ENCODE measurements at regions not wholly inside any gene's neighbourhood (a gene's known extent, or its start where the extent isn't known, plus 50 kb on each side); places are given as distances from the start of the nearest gene placed in this dataset.

DNA sequence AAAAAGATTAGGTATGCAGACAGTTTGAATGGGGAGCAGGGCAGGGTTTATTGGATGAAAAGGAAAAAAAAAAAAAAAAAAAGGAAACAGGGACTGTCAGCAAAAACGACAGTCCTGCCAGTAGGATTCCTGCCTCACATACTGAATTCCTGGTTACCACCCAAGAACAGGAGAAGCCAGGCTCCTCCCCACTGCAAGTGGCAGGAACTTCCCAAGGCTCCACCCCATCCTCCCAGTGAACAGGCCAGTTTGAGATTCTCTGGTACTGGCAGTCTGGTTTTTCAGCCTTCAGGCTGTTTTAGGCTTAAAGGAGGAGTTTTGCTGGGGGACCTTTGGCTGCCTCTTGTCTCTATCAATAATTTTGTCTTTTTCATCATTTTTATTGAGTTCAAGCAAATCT is 360.0 kb upstream of the CXorf51A start (continued):
- TF ChIP-seq, protein P1, sequence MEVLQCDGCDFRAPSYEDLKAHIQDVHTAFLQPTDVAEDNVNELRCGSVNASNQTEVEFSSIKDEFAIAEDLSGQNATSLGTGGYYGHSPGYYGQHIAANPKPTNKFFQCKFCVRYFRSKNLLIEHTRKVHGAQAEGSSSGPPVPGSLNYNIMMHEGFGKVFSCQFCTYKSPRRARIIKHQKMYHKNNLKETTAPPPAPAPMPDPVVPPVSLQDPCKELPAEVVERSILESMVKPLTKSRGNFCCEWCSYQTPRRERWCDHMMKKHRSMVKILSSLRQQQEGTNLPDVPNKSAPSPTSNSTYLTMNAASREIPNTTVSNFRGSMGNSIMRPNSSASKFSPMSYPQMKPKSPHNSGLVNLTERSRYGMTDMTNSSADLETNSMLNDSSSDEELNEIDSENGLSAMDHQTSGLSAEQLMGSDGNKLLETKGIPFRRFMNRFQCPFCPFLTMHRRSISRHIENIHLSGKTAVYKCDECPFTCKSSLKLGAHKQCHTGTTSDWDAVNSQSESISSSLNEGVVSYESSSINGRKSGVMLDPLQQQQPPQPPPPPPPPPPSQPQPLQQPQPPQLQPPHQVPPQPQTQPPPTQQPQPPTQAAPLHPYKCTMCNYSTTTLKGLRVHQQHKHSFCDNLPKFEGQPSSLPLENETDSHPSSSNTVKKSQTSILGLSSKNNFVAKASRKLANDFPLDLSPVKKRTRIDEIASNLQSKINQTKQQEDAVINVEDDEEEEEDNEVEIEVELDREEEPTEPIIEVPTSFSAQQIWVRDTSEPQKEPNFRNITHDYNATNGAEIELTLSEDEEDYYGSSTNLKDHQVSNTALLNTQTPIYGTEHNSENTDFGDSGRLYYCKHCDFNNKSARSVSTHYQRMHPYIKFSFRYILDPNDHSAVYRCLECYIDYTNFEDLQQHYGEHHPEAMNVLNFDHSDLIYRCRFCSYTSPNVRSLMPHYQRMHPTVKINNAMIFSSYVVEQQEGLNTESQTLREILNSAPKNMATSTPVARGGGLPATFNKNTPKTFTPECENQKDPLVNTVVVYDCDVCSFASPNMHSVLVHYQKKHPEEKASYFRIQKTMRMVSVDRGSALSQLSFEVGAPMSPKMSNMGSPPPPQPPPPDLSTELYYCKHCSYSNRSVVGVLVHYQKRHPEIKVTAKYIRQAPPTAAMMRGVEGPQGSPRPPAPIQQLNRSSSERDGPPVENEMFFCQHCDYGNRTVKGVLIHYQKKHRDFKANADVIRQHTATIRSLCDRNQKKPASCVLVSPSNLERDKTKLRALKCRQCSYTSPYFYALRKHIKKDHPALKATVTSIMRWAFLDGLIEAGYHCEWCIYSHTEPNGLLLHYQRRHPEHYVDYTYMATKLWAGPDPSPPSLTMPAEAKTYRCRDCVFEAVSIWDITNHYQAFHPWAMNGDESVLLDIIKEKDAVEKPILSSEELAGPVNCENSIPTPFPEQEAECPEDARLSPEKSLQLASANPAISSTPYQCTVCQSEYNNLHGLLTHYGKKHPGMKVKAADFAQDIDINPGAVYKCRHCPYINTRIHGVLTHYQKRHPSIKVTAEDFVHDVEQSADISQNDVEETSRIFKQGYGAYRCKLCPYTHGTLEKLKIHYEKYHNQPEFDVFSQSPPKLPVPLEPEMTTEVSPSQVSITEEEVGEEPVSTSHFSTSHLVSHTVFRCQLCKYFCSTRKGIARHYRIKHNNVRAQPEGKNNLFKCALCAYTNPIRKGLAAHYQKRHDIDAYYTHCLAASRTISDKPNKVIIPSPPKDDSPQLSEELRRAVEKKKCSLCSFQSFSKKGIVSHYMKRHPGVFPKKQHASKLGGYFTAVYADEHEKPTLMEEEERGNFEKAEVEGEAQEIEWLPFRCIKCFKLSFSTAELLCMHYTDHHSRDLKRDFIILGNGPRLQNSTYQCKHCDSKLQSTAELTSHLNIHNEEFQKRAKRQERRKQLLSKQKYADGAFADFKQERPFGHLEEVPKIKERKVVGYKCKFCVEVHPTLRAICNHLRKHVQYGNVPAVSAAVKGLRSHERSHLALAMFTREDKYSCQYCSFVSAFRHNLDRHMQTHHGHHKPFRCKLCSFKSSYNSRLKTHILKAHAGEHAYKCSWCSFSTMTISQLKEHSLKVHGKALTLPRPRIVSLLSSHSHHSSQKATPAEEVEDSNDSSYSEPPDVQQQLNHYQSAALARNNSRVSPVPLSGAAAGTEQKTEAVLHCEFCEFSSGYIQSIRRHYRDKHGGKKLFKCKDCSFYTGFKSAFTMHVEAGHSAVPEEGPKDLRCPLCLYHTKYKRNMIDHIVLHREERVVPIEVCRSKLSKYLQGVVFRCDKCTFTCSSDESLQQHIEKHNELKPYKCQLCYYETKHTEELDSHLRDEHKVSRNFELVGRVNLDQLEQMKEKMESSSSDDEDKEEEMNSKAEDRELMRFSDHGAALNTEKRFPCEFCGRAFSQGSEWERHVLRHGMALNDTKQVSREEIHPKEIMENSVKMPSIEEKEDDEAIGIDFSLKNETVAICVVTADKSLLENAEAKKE (CRISPR knock-in tag; IDR thresholded peaks at IDR 0.05), result no peak
- no peak for TF ChIP-seq CREB1 (CRISPR knock-in tag; IDR thresholded peaks at IDR 0.05; ENCODE audit: low read depth)
- no peak for TF ChIP-seq NANOG (IDR thresholded peaks at IDR 0.05; ENCODE audit: borderline replicate concordance)
- TF ChIP-seq, protein P2, sequence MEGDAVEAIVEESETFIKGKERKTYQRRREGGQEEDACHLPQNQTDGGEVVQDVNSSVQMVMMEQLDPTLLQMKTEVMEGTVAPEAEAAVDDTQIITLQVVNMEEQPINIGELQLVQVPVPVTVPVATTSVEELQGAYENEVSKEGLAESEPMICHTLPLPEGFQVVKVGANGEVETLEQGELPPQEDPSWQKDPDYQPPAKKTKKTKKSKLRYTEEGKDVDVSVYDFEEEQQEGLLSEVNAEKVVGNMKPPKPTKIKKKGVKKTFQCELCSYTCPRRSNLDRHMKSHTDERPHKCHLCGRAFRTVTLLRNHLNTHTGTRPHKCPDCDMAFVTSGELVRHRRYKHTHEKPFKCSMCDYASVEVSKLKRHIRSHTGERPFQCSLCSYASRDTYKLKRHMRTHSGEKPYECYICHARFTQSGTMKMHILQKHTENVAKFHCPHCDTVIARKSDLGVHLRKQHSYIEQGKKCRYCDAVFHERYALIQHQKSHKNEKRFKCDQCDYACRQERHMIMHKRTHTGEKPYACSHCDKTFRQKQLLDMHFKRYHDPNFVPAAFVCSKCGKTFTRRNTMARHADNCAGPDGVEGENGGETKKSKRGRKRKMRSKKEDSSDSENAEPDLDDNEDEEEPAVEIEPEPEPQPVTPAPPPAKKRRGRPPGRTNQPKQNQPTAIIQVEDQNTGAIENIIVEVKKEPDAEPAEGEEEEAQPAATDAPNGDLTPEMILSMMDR (conservative IDR thresholded peaks at IDR 0.05; ENCODE audit: low read depth in 2 of 2), result no peak

DNA sequence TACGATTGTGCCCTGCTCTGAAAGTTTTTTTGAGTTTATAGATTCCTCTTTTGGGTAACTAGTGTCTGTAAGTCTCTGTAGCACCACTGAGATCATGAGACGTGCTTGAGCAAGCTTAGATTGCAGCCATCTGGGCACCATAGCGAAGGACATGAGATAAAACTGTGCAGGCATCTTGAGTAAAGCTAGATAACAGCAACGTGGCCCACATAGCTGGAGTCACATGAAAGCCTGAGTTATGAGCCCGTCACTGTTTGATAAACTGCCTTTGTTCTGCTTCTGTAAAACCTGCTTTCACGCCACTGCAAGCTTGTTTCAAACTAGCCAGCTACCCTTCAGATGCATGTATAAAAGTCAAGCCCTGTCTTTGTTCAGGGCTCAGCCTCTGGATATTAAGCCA is 359.1 kb upstream of the CXorf51A start:
- H3K27me3 Mint-ChIP-seq (ENCODE audit: insufficient read depth, low read depth, poor library complexity), result no peaks in the 10 kb centered on the region
- TF ChIP-seq JUNB (IDR thresholded peaks at IDR 0.05; ENCODE audit: unreplicated experiment) (no peak), ZNF114 (CRISPR knock-in tag; IDR thresholded peaks at IDR 0.05) (no peak), STAT1 (IDR thresholded peaks at IDR 0.05; ENCODE audit: unreplicated experiment) (no peak), ZNF331 (CRISPR knock-in tag; IDR thresholded peaks at IDR 0.05; ENCODE audit: low read depth) (no peak), EZH2phosphoT487 (IDR thresholded peaks at IDR 0.05; ENCODE audit: unreplicated experiment) (no peak)
- TF ChIP-seq, protein P1 (CRISPR knock-in tag; IDR thresholded peaks at IDR 0.05), result no peak

More for the DNA sequence above, 359.1 kb upstream of the CXorf51A start:
- DNase-seq (ENCODE audit: low spot score) (no peak), ATAC-seq (no peak)
- Mint-ChIP-seq H3K9me3 (peaks cover 8% of the 10 kb centered on the region; the same call in 2 of the 3 replicates), H3K36me3 (ENCODE audit: low read depth) (no peaks in the 10 kb centered on the region; the same call in 2 of the 3 replicates), H3K27ac (no peak overlapping the region), H3K4me1 (peaks cover 7% of the 10 kb centered on the region), H3K4me3 (no peak overlapping the region)
- Histone ChIP-seq H3K79me2 (replicated peaks; ENCODE audit: insufficient read depth) (no peaks in the 10 kb centered on the region), H3K4me1 (ENCODE audit: insufficient read depth) (no peaks in the 10 kb centered on the region; the same call in 1 of the 2 replicates), H3F3A (replicated peaks; ENCODE audit: low read depth) (no peaks in the 10 kb centered on the region), H2AFZ (no peak overlapping the region), H3K4me2 (no peak overlapping the region), H3K27me3 (ENCODE audit: insufficient read depth) (no peaks in the 10 kb centered on the region), H3K27ac (ENCODE audit: low read depth) (no peak overlapping the region), H3K9me2 (ENCODE audit: insufficient read depth) (no peaks in the 10 kb centered on the region), H3K36me3 (ENCODE audit: insufficient read depth) (no peaks in the 10 kb centered on the region), H4K20me1 (replicated peaks; ENCODE audit: insufficient read depth) (no peaks in the 10 kb centered on the region), H3K4me3 (no peak overlapping the region)
